CD14-positive monocyte (primary cell): ENCODE measurements at regions not wholly inside any gene's neighbourhood (a gene's known extent, or its start where the extent isn't known, plus 50 kb on each side); places are given as distances from the start of the nearest gene placed in this dataset.

Experiments used
- DNase-seq, 3 donors: peaks; one replicate each; pipeline ENCODE4 v3.0.0-alpha.2; 2011 to 2022
- H2AFZ ChIP-seq: 2 replicates; pipeline ENCODE4 v1.6.0; 2012; ENCODE audit warnings: mild to moderate bottlenecking, low read depth, low read length, inconsistent platforms; ENCODE audit not compliant: insufficient read depth, poor library complexity, severe bottlenecking
- H3K27ac ChIP-seq, 2 donors: 1 replicate in 1 of 2; 2 replicates in 1 of 2; pipeline ENCODE4 v1.5.1; 2012 to 2013; ENCODE audit warnings: low read length in 2 of 2, control low read depth in 1 of 2, inconsistent platforms in 1 of 2, low read depth in 1 of 2, mild to moderate bottlenecking in 1 of 2
- H3K27me3 ChIP-seq, 2 donors: one replicate each; pipeline versions ENCODE4 v1.6.0 to v1.6.1; 2011 to 2013; ENCODE audit warnings: low read length in 2 of 2; ENCODE audit not compliant: control insufficient read depth in 2 of 2, insufficient read depth in 2 of 2
- H3K36me3 ChIP-seq, 2 donors: replicated peaks in 1 of 2; 1 replicate in 1 of 2; 2 replicates in 1 of 2; pipeline versions ENCODE4 v1.5.1 to v1.6.1; 2012 to 2013; ENCODE audit warnings: low read length in 2 of 2, control low read depth in 1 of 2, inconsistent platforms in 1 of 2, mild to moderate bottlenecking in 1 of 2; ENCODE audit not compliant: insufficient read depth in 2 of 2, control insufficient read depth in 1 of 2
- H3K4me1 ChIP-seq, 2 donors: 1 replicate in 1 of 2; 2 replicates in 1 of 2; pipeline versions ENCODE4 v1.5.1 to v1.6.1; 2012 to 2013; ENCODE audit warnings: low read length in 2 of 2, control low read depth in 1 of 2, inconsistent platforms in 1 of 2, mild to moderate bottlenecking in 1 of 2, moderate library complexity in 1 of 2; ENCODE audit not compliant: insufficient read depth in 2 of 2, control insufficient read depth in 1 of 2
- H3K4me2 ChIP-seq: replicated peaks from 2 replicates; pipeline ENCODE3; 2012; ENCODE audit warnings: low read length, moderate library complexity, mild to moderate bottlenecking; ENCODE audit not compliant: poor library complexity, severe bottlenecking; ENCODE audit errors: extremely low read depth
- H3K4me3 ChIP-seq, 3 experiments: fragments of 200-600 bp in 1 of 3; sonication (generic) in 1 of 3; replicated peaks in 1 of 3; 1 replicate in 2 of 3; 2 replicates in 1 of 3; pipeline ENCODE4 v1.5.1; 2011 to 2013; ENCODE audit warnings: low read length in 3 of 3, mild to moderate bottlenecking in 3 of 3, control low read depth in 2 of 3, low read depth in 2 of 3, inconsistent platforms in 1 of 3, moderate library complexity in 1 of 3
- H3K79me2 ChIP-seq: 2 replicates; pipeline ENCODE4 v1.6.0; 2012; ENCODE audit warnings: mild to moderate bottlenecking, control low read depth, inconsistent platforms, low read length, moderate library complexity; ENCODE audit not compliant: insufficient read depth
- H3K9ac ChIP-seq: 2 replicates; pipeline ENCODE4 v1.6.0; 2017; ENCODE audit warnings: low read length, mild to moderate bottlenecking; ENCODE audit not compliant: insufficient read depth, poor library complexity, severe bottlenecking
- H3K9me3 ChIP-seq, 2 donors: replicated peaks in 1 of 2; 1 replicate in 1 of 2; 2 replicates in 1 of 2; pipeline versions ENCODE4 v1.5.1 to v1.6.1; 2012 to 2013; ENCODE audit warnings: low read length in 2 of 2, control low read depth in 1 of 2; ENCODE audit not compliant: control insufficient read depth in 1 of 2, insufficient read depth in 1 of 2
- H4K20me1 ChIP-seq: 2 replicates; pipeline ENCODE4 v1.6.0; 2012; ENCODE audit warnings: mild to moderate bottlenecking, low read length, control low read depth, moderate library complexity; ENCODE audit not compliant: insufficient read depth
- H3K27ac Mint-ChIP-seq, 7 donors: one replicate each; pipeline ENCODE4 v1.8.0; 2020; ENCODE audit warnings: mild to moderate bottlenecking in 7 of 7, mixed read lengths in 7 of 7, moderate library complexity in 6 of 7, inconsistent platforms in 2 of 7
- H3K27me3 Mint-ChIP-seq, 3 donors: one replicate each; pipeline ENCODE4 v1.8.0; 2021 to 2022; ENCODE audit warnings: low read depth in 3 of 3, mild to moderate bottlenecking in 3 of 3, mixed read lengths in 3 of 3, moderate library complexity in 3 of 3, inconsistent platforms in 1 of 3
- H3K36me3 Mint-ChIP-seq, 2 donors: one replicate each; pipeline ENCODE4 v1.8.0; 2020; ENCODE audit warnings: mixed read lengths in 2 of 2, inconsistent platforms in 1 of 2, mild to moderate bottlenecking in 1 of 2
- H3K4me1 Mint-ChIP-seq: one replicate; pipeline ENCODE4 v1.8.0; 2020; ENCODE audit warnings: mild to moderate bottlenecking, mixed read lengths
- H3K4me3 Mint-ChIP-seq, 2 donors: one replicate each; pipeline ENCODE4 v1.8.0; 2020; ENCODE audit warnings: mild to moderate bottlenecking in 2 of 2, mixed read lengths in 2 of 2, moderate library complexity in 1 of 2
- H3K9me3 Mint-ChIP-seq, 7 donors: one replicate each; pipeline ENCODE4 v1.8.0; 2020 to 2022; ENCODE audit warnings: mixed read lengths in 7 of 7, mild to moderate bottlenecking in 6 of 7, moderate library complexity in 6 of 7, inconsistent platforms in 2 of 7
- CTCF ChIP-seq: fragments of 200-600 bp; IDR thresholded peaks from one replicate; pipeline ENCODE4 v1.8.0; 2022; ENCODE audit warnings: antibody characterized with exemption, mild to moderate bottlenecking
- WGBS: methylation state at CpG from one replicate; pipeline ENCODE4 v1.1.5; 2013; ENCODE audit warnings: missing lambda C conversion rate; ENCODE audit not compliant: insufficient coverage; 5-methylcytosine and 5-hydroxymethylcytosine counted together
- intact Hi-C, 2 donors: fragments of 100-400 bp; cut with micrococcal nuclease; formaldehyde crosslinking; loops; one replicate each; pipeline versions ENCODE4 v1.15.0 to v1.15.1; 2023

GRCh38 chr13:59414006-59414405 is 749.7 kb downstream of the DIAPH3 start:
- no peaks in the 10 kb centered on the region for H3K36me3 ChIP-seq
- no peak overlapping the region for H3K27ac ChIP-seq
- no peak overlapping the region for H3K4me3 Mint-ChIP-seq
- no peak overlapping the region for H3K4me2 ChIP-seq
- H4K20me1 ChIP-seq = no peaks in the 10 kb centered on the region
- no peaks in the 10 kb centered on the region for H3K4me1 Mint-ChIP-seq
- H3K4me3 ChIP-seq = no peak overlapping the region
- H3K9me3 Mint-ChIP-seq = peaks cover 0 to 18% (median 3%) of the 10 kb centered on the region in 7 donors
- no peaks in the 10 kb centered on the region for H3K79me2 ChIP-seq
- TF ChIP-seq CTCF = no peak
- H2AFZ ChIP-seq = no peak overlapping the region
- H3K27ac Mint-ChIP-seq = no peak overlapping the region
- no peaks in the 10 kb centered on the region for H3K4me1 ChIP-seq
- H3K27me3 ChIP-seq = no peaks in the 10 kb centered on the region
- peaks cover 0 to 2% (median 2%) of the 10 kb centered on the region in 3 donors for H3K27me3 Mint-ChIP-seq
- H3K9me3 ChIP-seq = peaks cover 0 to 10% of the 10 kb centered on the region in 2 donors
- intact Hi-C loops = no loop called here
- 80% methylated on average over 1 of the region's 1 CpG for WGBS
- DNase-seq = no peak
- no peaks in the 10 kb centered on the region for H3K36me3 Mint-ChIP-seq
- no peak overlapping the region for H3K9ac ChIP-seq

- no peaks in the 10 kb centered on the region for H3K27me3 Mint-ChIP-seq
- Histone ChIP-seq H3K4me3 (no peak overlapping the region), H3K27me3 (no peaks in the 10 kb centered on the region), H3K27ac (no peak overlapping the region), H2AFZ (no peak overlapping the region), H3K79me2 (no peaks in the 10 kb centered on the region), H3K9ac (no peak overlapping the region), H3K4me1 (no peaks in the 10 kb centered on the region), H3K9me3 (peaks cover 0 to 4% of the 10 kb centered on the region in 2 donors), H3K4me2 (no peak overlapping the region), H3K36me3 (no peaks in the 10 kb centered on the region), H4K20me1 (no peaks in the 10 kb centered on the region)
- WGBS = 100% methylated on average over 4 of the region's 5 CpGs
- H3K9me3 Mint-ChIP-seq = peaks cover 0 to 16% (median 5%) of the 10 kb centered on the region in 7 donors
- no peak overlapping the region for H3K27ac Mint-ChIP-seq
- H3K36me3 Mint-ChIP-seq = no peaks in the 10 kb centered on the region
- intact Hi-C loops = no loop called here
- no peak for DNase-seq
- TF ChIP-seq CTCF = no peak
- no peaks in the 10 kb centered on the region for H3K4me1 Mint-ChIP-seq
- no peak overlapping the region for H3K4me3 Mint-ChIP-seq
Observed at GRCh38 chr13:59415498-59415897, 748.2 kb downstream of the DIAPH3 start.
